HepG2 (cell line): ENCODE measurements at regions not wholly inside any gene's neighbourhood (a gene's known extent, or its start where the extent isn't known, plus 50 kb on each side); places are given as distances from the start of the nearest gene placed in this dataset.

Experiments used
- ATAC-seq: fragments of 200-7000 bp; cut with Tn5 transposase; 3 replicates; pipeline ENCODE4 v1.9.1; 2020; ENCODE audit warnings: mild to moderate bottlenecking, moderate library complexity
- BruUV-seq: library from RNA; stranded (reverse); fragments of 400-500 nt; replicated peaks from 2 replicates; lab custom pipeline; 2021; lab: Mats Ljungman, UMichigan
- CTCF ChIA-PET: fragments of 300-600 bp; formaldehyde crosslinking; extraction: SDS; loops from one replicate; lab custom pipeline; 2021; ENCODE audit warnings: low total read pairs, inconsistent platforms, low intra/inter-chr PET ratio; lab: Yijun Ruan, JAX
- POLR2A ChIA-PET: fragments of 350-600 bp; sonication (Branson Sonifier 250); formaldehyde crosslinking; loops from one replicate; lab custom pipeline; 2020; ENCODE audit warnings: antibody characterized with exemption, inconsistent platforms; lab: Yijun Ruan, JAX
- DNase-seq: peaks from one replicate; pipeline ENCODE4 v3.0.0-alpha.2; 2015; ENCODE audit warnings: low spot score
- FAIRE-seq: peaks from 3 replicates; lab custom pipeline; 2011; peaks lifted over from hg19 to GRCh38; lab: Jason Lieb, UNC
- H2AFZ ChIP-seq: one replicate; pipeline ENCODE4 v1.6.1; 2011; ENCODE audit warnings: low read length, inconsistent platforms
- H3K27ac ChIP-seq: fragments of 300-600 bp; 3 replicates; pipeline ENCODE4 v1.8.0; 2011; ENCODE audit warnings: mixed run types, mild to moderate bottlenecking, mixed read lengths, low read length, inconsistent platforms; ENCODE audit not compliant: insufficient read depth; ENCODE audit errors: extremely low read length
- H3K27me3 ChIP-seq, 2 experiments: fragments of 200-600 bp in 1 of 2; 2 replicates in 1 of 2; 3 replicates in 1 of 2; pipeline versions ENCODE4 v1.6.0 to v1.8.0; 2011; ENCODE audit warnings: low read length in 2 of 2, mild to moderate bottlenecking in 2 of 2, moderate library complexity in 2 of 2, inconsistent platforms in 1 of 2; ENCODE audit not compliant: insufficient read depth in 2 of 2, control insufficient read depth in 1 of 2
- H3K36me3 ChIP-seq, 2 experiments: fragments of 200-600 bp in 1 of 2; replicated peaks in 1 of 2; 2 replicates in 1 of 2; 3 replicates in 1 of 2; pipeline versions ENCODE4 v1.5.1 to v1.8.0; 2011; ENCODE audit warnings: low read length in 2 of 2, inconsistent platforms in 1 of 2; ENCODE audit not compliant: insufficient read depth in 2 of 2, control insufficient read depth in 1 of 2
- H3K4me1 ChIP-seq: 2 replicates; pipeline ENCODE4 v1.5.1; 2012; ENCODE audit warnings: low read length, inconsistent platforms; ENCODE audit not compliant: insufficient read depth
- H3K4me2 ChIP-seq: 2 replicates; pipeline ENCODE4 v1.6.0; 2011; ENCODE audit warnings: low read depth, low read length, inconsistent platforms
- H3K4me3 ChIP-seq, 3 experiments: fragments of 200-600 bp in 1 of 3; sonication (generic), shearing (Covaris generic) in 1 of 3; replicated peaks in 1 of 3; 2 replicates each; pipeline ENCODE4 v1.5.1; 2011 to 2016; ENCODE audit warnings: low read length in 3 of 3, inconsistent platforms in 2 of 3, low read depth in 2 of 3, mild to moderate bottlenecking in 2 of 3, control low read depth in 1 of 3, mixed read lengths in 1 of 3; ENCODE audit not compliant: insufficient read depth in 1 of 3
- H3K79me2 ChIP-seq: one replicate; pipeline ENCODE4 v1.6.1; 2011; ENCODE audit warnings: low read length, inconsistent platforms; ENCODE audit not compliant: insufficient read depth
- H3K9ac ChIP-seq: 2 replicates; pipeline ENCODE4 v1.6.0; 2011; ENCODE audit warnings: mild to moderate bottlenecking, low read depth, low read length, inconsistent platforms; ENCODE audit not compliant: insufficient read depth
- H3K9me3 ChIP-seq: 2 replicates; pipeline ENCODE4 v1.5.1; 2012; ENCODE audit warnings: mild to moderate bottlenecking, low read length
- H4K20me1 ChIP-seq: 2 replicates; pipeline ENCODE4 v1.6.0; 2011; ENCODE audit warnings: inconsistent platforms, mild to moderate bottlenecking, low read length, moderate library complexity; ENCODE audit not compliant: insufficient read depth
- JARID2 ChIP-seq: sonication (generic); formaldehyde crosslinking; IDR thresholded peaks from 2 replicates; pipeline ENCODE4 v1.8.1; 2023; ENCODE audit warnings: missing genetic modification reagents, inconsistent platforms; ENCODE audit not compliant: insufficient replicate concordance
- RAD51 ChIP-seq: fragments of 450-650 bp; IDR thresholded peaks from 2 replicates; pipeline ENCODE4 v1.6.1; 2016; ENCODE audit warnings: borderline replicate concordance
- SRF ChIP-seq: IDR thresholded peaks from 2 replicates; pipeline ENCODE4 v1.6.1; 2011; ENCODE audit warnings: mild to moderate bottlenecking, low read depth, low read length, moderate library complexity
- ZNF10 ChIP-seq: sonication (generic); formaldehyde crosslinking; IDR thresholded peaks from 2 replicates; pipeline ENCODE4 v1.4.0; 2020; ENCODE audit warnings: mild to moderate bottlenecking, low read depth, missing genetic modification reagents, borderline replicate concordance
- WGBS: methylation state at CpG from one replicate; pipeline ENCODE4 v1.1.6; 2017; ENCODE audit warnings: low lambda C conversion rate; 5-methylcytosine and 5-hydroxymethylcytosine counted together
- in situ Hi-C: cut with HindIII; loops from 2 replicates; pipeline ENCODE4 v1.10.0; 2017; ENCODE audit warnings: low pct_unique_long_range_greater_than_20kb; ENCODE audit not compliant: extremely low pct_ligation_motif_present
- intact Hi-C: fragments of 100-400 bp; cut with micrococcal nuclease; formaldehyde crosslinking; loops from one replicate; pipeline ENCODE4 v1.10.0; 2022; ENCODE audit not compliant: unreplicated experiment
- TF ChIP-seq, protein P1 (sequence below): sonication (generic); formaldehyde crosslinking; IDR thresholded peaks from 2 replicates; pipeline ENCODE4 v1.5.0; 2020; ENCODE audit warnings: mild to moderate bottlenecking, missing genetic modification reagents, borderline replicate concordance
- TF ChIP-seq, protein P2 (sequence below): sonication (generic); formaldehyde crosslinking; IDR thresholded peaks from 2 replicates; pipeline ENCODE4 v1.5.1; 2020; ENCODE audit warnings: mild to moderate bottlenecking, missing genetic modification reagents, borderline replicate concordance
- TF ChIP-seq, protein P3 (sequence below): sonication (generic); formaldehyde crosslinking; IDR thresholded peaks from 2 replicates; pipeline ENCODE4 v1.5.0; 2020; ENCODE audit warnings: mild to moderate bottlenecking, missing genetic modification reagents
- TF ChIP-seq, protein P4 (sequence below): sonication (generic); formaldehyde crosslinking; conservative IDR thresholded peaks from 2 replicates; pipeline ENCODE4 v1.4.0; 2020; ENCODE audit warnings: mild to moderate bottlenecking, missing genetic modification reagents, moderate library complexity
- TF ChIP-seq, protein P5 (sequence below): sonication (generic); formaldehyde crosslinking; IDR thresholded peaks from 2 replicates; pipeline ENCODE4 v1.5.1; 2020; ENCODE audit warnings: missing genetic modification reagents, mild to moderate bottlenecking, borderline replicate concordance

DNA sequence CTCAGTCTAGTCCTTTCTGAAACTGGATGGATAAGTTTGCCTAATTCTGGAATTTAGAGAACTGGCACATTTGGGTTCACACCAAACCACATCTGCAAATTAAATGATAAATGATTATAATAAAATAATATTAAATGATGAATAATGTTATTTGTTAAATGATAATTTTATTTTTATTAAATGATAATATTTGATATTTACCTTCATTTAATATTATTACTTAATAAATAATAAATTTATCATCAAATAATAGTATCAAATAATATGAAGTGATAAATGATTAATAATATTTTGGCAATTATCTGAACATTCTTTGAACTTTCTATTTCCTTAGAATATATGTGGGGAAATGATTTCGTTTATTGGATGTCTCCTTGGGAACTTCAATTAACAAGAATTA, 1604.2 kb downstream of the STIM2 start:
- no peaks in the 10 kb centered on the region for H3K4me1 ChIP-seq
- FAIRE-seq (no peak), DNase-seq (no peak), ATAC-seq (no peak)
- H3K79me2 ChIP-seq: no peaks in the 10 kb centered on the region
- no peak overlapping the region for H3K4me2 ChIP-seq
- CTCF ChIA-PET: no interaction called here
- H3K27ac ChIP-seq: no peak overlapping the region
- in situ Hi-C loops (no loop called here), intact Hi-C loops (no loop called here)
- POLR2A ChIA-PET: no interaction called here
- H3K36me3 ChIP-seq: no peaks in the 10 kb centered on the region
- H3K27me3 ChIP-seq: no peaks in the 10 kb centered on the region
- WGBS: 0% methylated on average over 1 of the region's 1 CpG
- no peaks in the 10 kb centered on the region for H4K20me1 ChIP-seq
- no peak overlapping the region for H2AFZ ChIP-seq
- BruUV-seq: no TSS peak
- no peak overlapping the region for H3K9ac ChIP-seq
- H3K9me3 ChIP-seq: peaks cover 59% of the 10 kb centered on the region
- H3K4me3 ChIP-seq: no peak overlapping the region
- TF ChIP-seq RAD51 (no peak), ZNF10 (CRISPR knock-in tag) (no peak), JARID2 (CRISPR knock-in tag) (no peak), SRF (no peak)
- TF ChIP-seq, protein P1, sequence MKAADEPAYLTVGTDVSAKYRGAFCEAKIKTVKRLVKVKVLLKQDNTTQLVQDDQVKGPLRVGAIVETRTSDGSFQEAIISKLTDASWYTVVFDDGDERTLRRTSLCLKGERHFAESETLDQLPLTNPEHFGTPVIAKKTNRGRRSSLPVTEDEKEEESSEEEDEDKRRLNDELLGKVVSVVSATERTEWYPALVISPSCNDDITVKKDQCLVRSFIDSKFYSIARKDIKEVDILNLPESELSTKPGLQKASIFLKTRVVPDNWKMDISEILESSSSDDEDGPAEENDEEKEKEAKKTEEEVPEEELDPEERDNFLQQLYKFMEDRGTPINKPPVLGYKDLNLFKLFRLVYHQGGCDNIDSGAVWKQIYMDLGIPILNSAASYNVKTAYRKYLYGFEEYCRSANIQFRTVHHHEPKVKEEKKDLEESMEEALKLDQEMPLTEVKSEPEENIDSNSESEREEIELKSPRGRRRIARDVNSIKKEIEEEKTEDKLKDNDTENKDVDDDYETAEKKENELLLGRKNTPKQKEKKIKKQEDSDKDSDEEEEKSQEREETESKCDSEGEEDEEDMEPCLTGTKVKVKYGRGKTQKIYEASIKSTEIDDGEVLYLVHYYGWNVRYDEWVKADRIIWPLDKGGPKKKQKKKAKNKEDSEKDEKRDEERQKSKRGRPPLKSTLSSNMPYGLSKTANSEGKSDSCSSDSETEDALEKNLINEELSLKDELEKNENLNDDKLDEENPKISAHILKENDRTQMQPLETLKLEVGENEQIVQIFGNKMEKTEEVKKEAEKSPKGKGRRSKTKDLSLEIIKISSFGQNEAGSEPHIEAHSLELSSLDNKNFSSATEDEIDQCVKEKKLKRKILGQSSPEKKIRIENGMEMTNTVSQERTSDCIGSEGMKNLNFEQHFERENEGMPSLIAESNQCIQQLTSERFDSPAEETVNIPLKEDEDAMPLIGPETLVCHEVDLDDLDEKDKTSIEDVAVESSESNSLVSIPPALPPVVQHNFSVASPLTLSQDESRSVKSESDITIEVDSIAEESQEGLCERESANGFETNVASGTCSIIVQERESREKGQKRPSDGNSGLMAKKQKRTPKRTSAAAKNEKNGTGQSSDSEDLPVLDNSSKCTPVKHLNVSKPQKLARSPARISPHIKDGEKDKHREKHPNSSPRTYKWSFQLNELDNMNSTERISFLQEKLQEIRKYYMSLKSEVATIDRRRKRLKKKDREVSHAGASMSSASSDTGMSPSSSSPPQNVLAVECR (CRISPR knock-in tag): no peak
- TF ChIP-seq, protein P2, sequence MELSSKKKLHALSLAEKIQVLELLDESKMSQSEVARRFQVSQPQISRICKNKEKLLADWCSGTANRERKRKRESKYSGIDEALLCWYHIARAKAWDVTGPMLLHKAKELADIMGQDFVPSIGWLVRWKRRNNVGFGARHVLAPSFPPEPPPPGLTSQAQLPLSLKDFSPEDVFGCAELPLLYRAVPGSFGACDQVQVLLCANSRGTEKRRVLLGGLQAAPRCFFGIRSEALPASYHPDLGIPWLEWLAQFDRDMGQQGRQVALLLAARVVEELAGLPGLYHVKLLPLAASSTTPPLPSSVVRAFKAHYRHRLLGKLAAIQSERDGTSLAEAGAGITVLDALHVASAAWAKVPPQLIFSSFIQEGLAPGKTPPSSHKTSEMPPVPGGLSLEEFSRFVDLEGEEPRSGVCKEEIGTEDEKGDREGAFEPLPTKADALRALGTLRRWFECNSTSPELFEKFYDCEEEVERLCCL (CRISPR knock-in tag): no peak
- TF ChIP-seq, protein P3, sequence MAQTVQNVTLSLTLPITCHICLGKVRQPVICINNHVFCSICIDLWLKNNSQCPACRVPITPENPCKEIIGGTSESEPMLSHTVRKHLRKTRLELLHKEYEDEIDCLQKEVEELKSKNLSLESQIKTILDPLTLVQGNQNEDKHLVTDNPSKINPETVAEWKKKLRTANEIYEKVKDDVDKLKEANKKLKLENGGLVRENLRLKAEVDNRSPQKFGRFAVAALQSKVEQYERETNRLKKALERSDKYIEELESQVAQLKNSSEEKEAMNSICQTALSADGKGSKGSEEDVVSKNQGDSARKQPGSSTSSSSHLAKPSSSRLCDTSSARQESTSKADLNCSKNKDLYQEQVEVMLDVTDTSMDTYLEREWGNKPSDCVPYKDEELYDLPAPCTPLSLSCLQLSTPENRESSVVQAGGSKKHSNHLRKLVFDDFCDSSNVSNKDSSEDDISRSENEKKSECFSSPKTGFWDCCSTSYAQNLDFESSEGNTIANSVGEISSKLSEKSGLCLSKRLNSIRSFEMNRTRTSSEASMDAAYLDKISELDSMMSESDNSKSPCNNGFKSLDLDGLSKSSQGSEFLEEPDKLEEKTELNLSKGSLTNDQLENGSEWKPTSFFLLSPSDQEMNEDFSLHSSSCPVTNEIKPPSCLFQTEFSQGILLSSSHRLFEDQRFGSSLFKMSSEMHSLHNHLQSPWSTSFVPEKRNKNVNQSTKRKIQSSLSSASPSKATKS (CRISPR knock-in tag): no peak
- TF ChIP-seq, protein P4, sequence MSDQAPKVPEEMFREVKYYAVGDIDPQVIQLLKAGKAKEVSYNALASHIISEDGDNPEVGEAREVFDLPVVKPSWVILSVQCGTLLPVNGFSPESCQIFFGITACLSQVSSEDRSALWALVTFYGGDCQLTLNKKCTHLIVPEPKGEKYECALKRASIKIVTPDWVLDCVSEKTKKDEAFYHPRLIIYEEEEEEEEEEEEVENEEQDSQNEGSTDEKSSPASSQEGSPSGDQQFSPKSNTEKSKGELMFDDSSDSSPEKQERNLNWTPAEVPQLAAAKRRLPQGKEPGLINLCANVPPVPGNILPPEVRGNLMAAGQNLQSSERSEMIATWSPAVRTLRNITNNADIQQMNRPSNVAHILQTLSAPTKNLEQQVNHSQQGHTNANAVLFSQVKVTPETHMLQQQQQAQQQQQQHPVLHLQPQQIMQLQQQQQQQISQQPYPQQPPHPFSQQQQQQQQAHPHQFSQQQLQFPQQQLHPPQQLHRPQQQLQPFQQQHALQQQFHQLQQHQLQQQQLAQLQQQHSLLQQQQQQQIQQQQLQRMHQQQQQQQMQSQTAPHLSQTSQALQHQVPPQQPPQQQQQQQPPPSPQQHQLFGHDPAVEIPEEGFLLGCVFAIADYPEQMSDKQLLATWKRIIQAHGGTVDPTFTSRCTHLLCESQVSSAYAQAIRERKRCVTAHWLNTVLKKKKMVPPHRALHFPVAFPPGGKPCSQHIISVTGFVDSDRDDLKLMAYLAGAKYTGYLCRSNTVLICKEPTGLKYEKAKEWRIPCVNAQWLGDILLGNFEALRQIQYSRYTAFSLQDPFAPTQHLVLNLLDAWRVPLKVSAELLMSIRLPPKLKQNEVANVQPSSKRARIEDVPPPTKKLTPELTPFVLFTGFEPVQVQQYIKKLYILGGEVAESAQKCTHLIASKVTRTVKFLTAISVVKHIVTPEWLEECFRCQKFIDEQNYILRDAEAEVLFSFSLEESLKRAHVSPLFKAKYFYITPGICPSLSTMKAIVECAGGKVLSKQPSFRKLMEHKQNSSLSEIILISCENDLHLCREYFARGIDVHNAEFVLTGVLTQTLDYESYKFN (CRISPR knock-in tag): no peak
- TF ChIP-seq, protein P5, sequence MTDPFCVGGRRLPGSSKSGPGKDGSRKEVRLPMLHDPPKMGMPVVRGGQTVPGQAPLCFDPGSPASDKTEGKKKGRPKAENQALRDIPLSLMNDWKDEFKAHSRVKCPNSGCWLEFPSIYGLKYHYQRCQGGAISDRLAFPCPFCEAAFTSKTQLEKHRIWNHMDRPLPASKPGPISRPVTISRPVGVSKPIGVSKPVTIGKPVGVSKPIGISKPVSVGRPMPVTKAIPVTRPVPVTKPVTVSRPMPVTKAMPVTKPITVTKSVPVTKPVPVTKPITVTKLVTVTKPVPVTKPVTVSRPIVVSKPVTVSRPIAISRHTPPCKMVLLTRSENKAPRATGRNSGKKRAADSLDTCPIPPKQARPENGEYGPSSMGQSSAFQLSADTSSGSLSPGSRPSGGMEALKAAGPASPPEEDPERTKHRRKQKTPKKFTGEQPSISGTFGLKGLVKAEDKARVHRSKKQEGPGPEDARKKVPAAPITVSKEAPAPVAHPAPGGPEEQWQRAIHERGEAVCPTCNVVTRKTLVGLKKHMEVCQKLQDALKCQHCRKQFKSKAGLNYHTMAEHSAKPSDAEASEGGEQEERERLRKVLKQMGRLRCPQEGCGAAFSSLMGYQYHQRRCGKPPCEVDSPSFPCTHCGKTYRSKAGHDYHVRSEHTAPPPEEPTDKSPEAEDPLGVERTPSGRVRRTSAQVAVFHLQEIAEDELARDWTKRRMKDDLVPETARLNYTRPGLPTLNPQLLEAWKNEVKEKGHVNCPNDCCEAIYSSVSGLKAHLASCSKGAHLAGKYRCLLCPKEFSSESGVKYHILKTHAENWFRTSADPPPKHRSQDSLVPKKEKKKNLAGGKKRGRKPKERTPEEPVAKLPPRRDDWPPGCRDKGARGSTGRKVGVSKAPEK (CRISPR knock-in tag): no peak
